HPDE6-E6E7 (cell line): ENCODE measurements at regions not wholly inside any gene's neighbourhood (a gene's known extent, or its start where the extent isn't known, plus 50 kb on each side); places are given as distances from the start of the nearest gene placed in this dataset.

Experiments
- DNase-seq: peaks from one replicate; pipeline ENCODE4 v3.0.0; 2011; ENCODE audit warnings: missing footprints; ENCODE audit errors: extremely low spot score

- no peak for DNase-seq
These were observed 1677.3 kb upstream of the TENM3 start for GRCh38 chr4:180565856-180566431.

- no peak for DNase-seq
These were observed 1676.7 kb upstream of the TENM3 start for GRCh38 chr4:180566492-180566891.

- DNase-seq: no peak
These were observed 1676.1 kb upstream of the TENM3 start for GRCh38 chr4:180567080-180567479.

- no peak for DNase-seq
These were observed 1671.6 kb upstream of the TENM3 start for GRCh38 chr4:180571516-180572055.

- DNase-seq: no peak
These were observed 1665.0 kb upstream of the TENM3 start for GRCh38 chr4:180578175-180578574.

GRCh38 chr4:180581061-180581460 is 1662.1 kb upstream of the TENM3 start:
- no peak for DNase-seq

- no peak for DNase-seq
These were observed 1655.8 kb upstream of the TENM3 start for GRCh38 chr4:180587379-180587778.

GRCh38 chr4:180589575-180589974 is 1653.6 kb upstream of the TENM3 start:
- DNase-seq: no peak

GRCh38 chr4:180596888-180597483 is 1646.2 kb upstream of the TENM3 start:
- no peak for DNase-seq

GRCh38 chr4:180598281-180598680 is 1644.9 kb upstream of the TENM3 start:
- no peak for DNase-seq

- DNase-seq: no peak
These were observed 1639.4 kb upstream of the TENM3 start for GRCh38 chr4:180603791-180604190.

GRCh38 chr4:180610324-180610723 is 1632.9 kb upstream of the TENM3 start:
- DNase-seq: peak; percentile 76

- DNase-seq: no peak
These were observed 1627.5 kb upstream of the TENM3 start for GRCh38 chr4:180615746-180616145.

- DNase-seq: no peak
These were observed 1626.0 kb upstream of the TENM3 start for GRCh38 chr4:180617196-180617595.

- DNase-seq: no peak
These were observed 1624.8 kb upstream of the TENM3 start for GRCh38 chr4:180618396-180618795.

- no peak for DNase-seq
These were observed 1623.8 kb upstream of the TENM3 start for GRCh38 chr4:180619440-180619839.

- DNase-seq: no peak
These were observed 1620.9 kb upstream of the TENM3 start for GRCh38 chr4:180622254-180622653.

GRCh38 chr4:180625653-180626052 is 1617.5 kb upstream of the TENM3 start:
- DNase-seq: no peak

GRCh38 chr4:180630012-180630665 is 1613.1 kb upstream of the TENM3 start:
- DNase-seq: no peak

GRCh38 chr4:180634306-180634705 is 1608.9 kb upstream of the TENM3 start:
- DNase-seq: no peak

- peak; percentile 6 for DNase-seq
These were observed 1607.9 kb upstream of the TENM3 start for GRCh38 chr4:180635281-180635680.

GRCh38 chr4:180636696-180637404 is 1606.4 kb upstream of the TENM3 start:
- no peak for DNase-seq
